Endometrial microvascular endothelial cells (primary cell): ENCODE measurements at regions not wholly inside any gene's neighbourhood (a gene's known extent, or its start where the extent isn't known, plus 50 kb on each side); places are given as distances from the start of the nearest gene placed in this dataset.
"Not testable (repeated sequence)": the region's sequence is repeated elsewhere in the genome, so short reads cannot be mapped to it uniquely, and the experiment has no call there.

Source experiments
- in situ Hi-C: cut with HindIII; loops from 2 replicates; pipeline ENCODE4 v1.10.0; 2017; ENCODE audit warnings: low sequenced_read_pairs, low pct_unique_long_range_greater_than_20kb; ENCODE audit errors: inconsistent ontology term

GRCh38 chr5:58315794-58316193, 144.1 kb downstream of the PLK2 start:
- in situ Hi-C loops = no loop called here

- in situ Hi-C loops = no loop called here
Measured at GRCh38 chr5:58314356-58315210, 145.3 kb downstream of the PLK2 start.

- in situ Hi-C loops = no loop called here
Measured at GRCh38 chr5:58312299-58312698, 147.6 kb downstream of the PLK2 start.

- in situ Hi-C loops = no loop called here
Measured at GRCh38 chr5:58311526-58311925, 148.4 kb downstream of the PLK2 start.

- in situ Hi-C loops = not testable (repeated sequence)
Measured at GRCh38 chr5:58308384-58308783, 151.5 kb downstream of the PLK2 start.

GRCh38 chr5:58300346-58300895, 159.5 kb downstream of the PLK2 start:
- in situ Hi-C loops = no loop called here

- in situ Hi-C loops = no loop called here
Measured at GRCh38 chr5:58299256-58299655, 160.6 kb downstream of the PLK2 start.

GRCh38 chr5:58294598-58295305, 165.1 kb downstream of the PLK2 start:
- in situ Hi-C loops = no loop called here

- in situ Hi-C loops = not testable (repeated sequence)
Measured at GRCh38 chr5:58288275-58288674, 171.6 kb downstream of the PLK2 start.

GRCh38 chr5:58286741-58287140, 173.1 kb downstream of the PLK2 start:
- in situ Hi-C loops = no loop called here

GRCh38 chr5:58285900-58286299, 174.0 kb downstream of the PLK2 start:
- in situ Hi-C loops = no loop called here

- in situ Hi-C loops = no loop called here
Measured at GRCh38 chr5:58284886-58285285, 175.0 kb downstream of the PLK2 start.

- in situ Hi-C loops = no loop called here
Measured at GRCh38 chr5:58281189-58281588, 178.7 kb downstream of the PLK2 start.

- in situ Hi-C loops = no loop called here
Measured at GRCh38 chr5:58279259-58279658, 180.6 kb downstream of the PLK2 start.

- in situ Hi-C loops = no loop called here
Measured at GRCh38 chr5:58276431-58276830, 183.5 kb downstream of the PLK2 start.

- in situ Hi-C loops = no loop called here
Measured at GRCh38 chr5:58275516-58275915, 184.4 kb downstream of the PLK2 start.

GRCh38 chr5:58274191-58274590, 185.7 kb downstream of the PLK2 start:
- in situ Hi-C loops = no loop called here

GRCh38 chr5:58273711-58274110, 186.2 kb downstream of the PLK2 start:
- in situ Hi-C loops = no loop called here

- in situ Hi-C loops = no loop called here
Measured at GRCh38 chr5:58268268-58268667, 191.6 kb downstream of the PLK2 start.

GRCh38 chr5:58266402-58266801, 193.5 kb downstream of the PLK2 start:
- in situ Hi-C loops = no loop called here
